HCT116 (cell line): ENCODE measurements at regions not wholly inside any gene's neighbourhood (a gene's known extent, or its start where the extent isn't known, plus 50 kb on each side); places are given as distances from the start of the nearest gene placed in this dataset.

Experiments used
- ATAC-seq: fragments of 200-7000 bp; cut with Tn5 transposase; 2 replicates; pipeline ENCODE4 v1.9.1; 2020; ENCODE audit warnings: mild to moderate bottlenecking, moderate library complexity
- BruUV-seq: library from RNA; stranded (reverse); fragments of 400-500 nt; replicated peaks from 2 replicates; lab custom pipeline; 2021; lab: Mats Ljungman, UMichigan
- CTCF ChIA-PET: fragments of 300-600 bp; sonication (Branson Sonifier 250); formaldehyde crosslinking; loops from one replicate; lab custom pipeline; 2021; ENCODE audit warnings: antibody characterized with exemption; lab: Charles Lee
- POLR2A ChIA-PET: fragments of 300-600, 350-600 bp; sonication (Branson Sonifier 250); formaldehyde crosslinking; loops from one replicate; lab custom pipeline; 2021; ENCODE audit warnings: antibody characterized with exemption; lab: Charles Lee
- RAD21 ChIA-PET, 2 experiments: fragments of 300-600 bp; sonication (Branson Sonifier 250); formaldehyde crosslinking; loops; one replicate each; lab custom pipeline; 2023; ENCODE audit warnings: low total read pairs in 2 of 2; ENCODE audit not compliant: uncharacterized antibody in 2 of 2, unreplicated experiment in 2 of 2, low non-redundant PET in 1 of 2; lab: Charles Lee
- DNase-seq: peaks from one replicate; pipeline ENCODE4 v3.0.0-alpha.2; 2010; ENCODE audit warnings: low read depth, low spot score
- H2AFZ ChIP-seq: fragments of 200-600 bp; shearing (Covaris generic), sonication (generic); 2 replicates; pipeline ENCODE4 v1.6.1; 2017; ENCODE audit warnings: low read depth, mixed run types, mixed read lengths, antibody characterized with exemption, low read length; ENCODE audit not compliant: poor library complexity, severe bottlenecking
- H3K27ac ChIP-seq: 2 replicates; pipeline ENCODE4 v1.5.1; 2012; ENCODE audit warnings: low read depth, low read length
- H3K27me3 ChIP-seq: fragments of 200-600 bp; sonication (generic); 2 replicates; pipeline ENCODE4 v1.6.1; 2016; ENCODE audit warnings: mixed run types, low read length, mixed read lengths; ENCODE audit not compliant: insufficient read depth
- H3K36me3 ChIP-seq, 2 experiments: fragments of 200-500 bp in 1 of 2; fragments of 200-600 bp in 1 of 2; sonication (Bioruptor generic) in 1 of 2; sonication (generic) in 1 of 2; 2 replicates each; pipeline versions ENCODE4 v1.5.1 to v1.6.1; 2014 to 2016; ENCODE audit warnings: low read length in 2 of 2, inconsistent platforms in 1 of 2, mixed read lengths in 1 of 2, mixed run types in 1 of 2; ENCODE audit not compliant: insufficient read depth in 2 of 2, control insufficient read depth in 1 of 2
- H3K4me1 ChIP-seq, 2 experiments: fragments of 200-600 bp in 1 of 2; sonication (generic) in 1 of 2; 2 replicates each; pipeline versions ENCODE4 v1.5.1 to v1.6.1; 2012 to 2017; ENCODE audit warnings: low read length in 2 of 2, inconsistent platforms in 1 of 2, mild to moderate bottlenecking in 1 of 2, mixed read lengths in 1 of 2, mixed run types in 1 of 2, moderate library complexity in 1 of 2; ENCODE audit not compliant: insufficient read depth in 2 of 2, control insufficient read depth in 1 of 2
- H3K4me2 ChIP-seq: fragments of 200-600 bp; sonication (generic); 2 replicates; pipeline ENCODE4 v1.6.1; 2017; ENCODE audit warnings: mixed run types, low read length, mixed read lengths
- H3K4me3 ChIP-seq, 2 experiments: fragments of 200-600 bp in 1 of 2; sonication (generic) in 1 of 2; replicated peaks in 1 of 2; 2 replicates each; pipeline ENCODE4 v1.5.1; 2011 to 2016; ENCODE audit warnings: low read length in 2 of 2, control low read depth in 1 of 2, low read depth in 1 of 2, mild to moderate bottlenecking in 1 of 2, mixed read lengths in 1 of 2, mixed run types in 1 of 2
- H3K79me2 ChIP-seq: fragments of 200-600 bp; sonication (generic); 2 replicates; pipeline ENCODE4 v1.6.1; 2017; ENCODE audit warnings: mild to moderate bottlenecking, mixed run types, low read length, moderate library complexity, mixed read lengths; ENCODE audit not compliant: insufficient read depth
- H3K9ac ChIP-seq: fragments of 200-600 bp; sonication (generic); 2 replicates; pipeline ENCODE4 v1.6.1; 2016; ENCODE audit warnings: low read length, mixed read lengths
- H3K9me2 ChIP-seq: fragments of 200-600 bp; sonication (generic), shearing (Covaris generic); 2 replicates; pipeline ENCODE4 v1.6.1; 2017; ENCODE audit warnings: mixed run types, mild to moderate bottlenecking, moderate library complexity; ENCODE audit not compliant: insufficient read depth
- H3K9me3 ChIP-seq, 2 experiments: fragments of 200-500 bp in 1 of 2; fragments of 200-600 bp in 1 of 2; sonication (Bioruptor generic) in 1 of 2; sonication (generic) in 1 of 2; 2 replicates each; pipeline ENCODE4 v1.6.1; 2014 to 2017; ENCODE audit warnings: low read length in 2 of 2, mixed read lengths in 2 of 2, inconsistent platforms in 1 of 2, low read depth in 1 of 2, mild to moderate bottlenecking in 1 of 2, mixed run types in 1 of 2, moderate library complexity in 1 of 2; ENCODE audit not compliant: control insufficient read depth in 1 of 2, insufficient read depth in 1 of 2
- H4K20me1 ChIP-seq: fragments of 200-600 bp; sonication (generic), shearing (Covaris generic); 2 replicates; pipeline ENCODE4 v1.6.1; 2017; ENCODE audit warnings: mixed run types, mild to moderate bottlenecking, moderate library complexity; ENCODE audit not compliant: insufficient read depth
- CBX3 ChIP-seq: IDR thresholded peaks from 2 replicates; pipeline ENCODE4 v1.6.1; 2012; ENCODE audit warnings: low read depth
- CTCF ChIP-seq, 3 experiments: fragments of 200-600 bp in 1 of 3; sonication (generic) in 1 of 3; IDR thresholded peaks in 2 of 3; conservative IDR thresholded peaks in 1 of 3; 2 replicates each; pipeline ENCODE4 v1.5.1; 2012 to 2017; ENCODE audit warnings: low read depth in 2 of 3, low read length in 2 of 3, antibody characterized with exemption in 1 of 3, borderline replicate concordance in 1 of 3, control low read depth in 1 of 3, mild to moderate bottlenecking in 1 of 3, mixed read lengths in 1 of 3, mixed run types in 1 of 3, moderate library complexity in 1 of 3; ENCODE audit not compliant: insufficient read depth in 1 of 3
- EGR1 ChIP-seq: IDR thresholded peaks from 2 replicates; pipeline ENCODE4 v1.6.1; 2012; ENCODE audit warnings: low read depth
- JUND ChIP-seq: IDR thresholded peaks from 2 replicates; pipeline ENCODE4 v1.6.1; 2012
- POLR2A ChIP-seq: IDR thresholded peaks from 2 replicates; pipeline ENCODE4 v1.7.0; 2011; ENCODE audit warnings: borderline replicate concordance; ENCODE audit not compliant: insufficient read depth, insufficient read length; ENCODE audit errors: extremely low read depth
- REST ChIP-seq: IDR thresholded peaks from 2 replicates; pipeline ENCODE4 v1.6.1; 2012; ENCODE audit warnings: low read depth
- SIN3A ChIP-seq: IDR thresholded peaks from 2 replicates; pipeline ENCODE4 v1.6.1; 2012; ENCODE audit warnings: low read depth
- SRF ChIP-seq: IDR thresholded peaks from 2 replicates; pipeline ENCODE4 v1.6.1; 2012; ENCODE audit warnings: low read depth
- TCF7L2 ChIP-seq: IDR thresholded peaks from 2 replicates; pipeline ENCODE4 v1.7.0; 2011; ENCODE audit warnings: borderline replicate concordance, inconsistent platforms; ENCODE audit not compliant: insufficient read depth, insufficient read length; ENCODE audit errors: extremely low read depth
- YY1 ChIP-seq: IDR thresholded peaks from 2 replicates; pipeline ENCODE4 v1.6.1; 2011; ENCODE audit warnings: low read length, low read depth, moderate library complexity, mild to moderate bottlenecking; ENCODE audit not compliant: insufficient replicate concordance; ENCODE audit errors: extremely low read depth
- ZNF274 ChIP-seq: fragments of 200-500 bp; sonication (Bioruptor generic); IDR thresholded peaks from 2 replicates; pipeline ENCODE4 v1.6.1; 2014; ENCODE audit warnings: mild to moderate bottlenecking, low read depth, low read length, inconsistent platforms
- intact Hi-C: fragments of 100-400 bp; cut with micrococcal nuclease; formaldehyde crosslinking; loops from 2 replicates; pipeline ENCODE4 v1.10.0; 2022
- TF ChIP-seq, protein P1 (sequence below): IDR thresholded peaks from 2 replicates; pipeline ENCODE4 v1.6.1; 2012

GRCh38 chr5:117519957-117520500 lies 945.4 kb upstream of the SEMA6A start:
- POLR2A ChIA-PET: no interaction called here
- TF ChIP-seq CTCF (IDR thresholded peaks at IDR 0.05 in 2 of 3, conservative IDR thresholded peaks at IDR 0.05 in 1 of 3; ENCODE audit: borderline replicate concordance in 1 of 3, insufficient read depth in 1 of 3, low read depth in 2 of 3, low read length in 2 of 3) (no peak), EGR1 (no peak), JUND (no peak)
- intact Hi-C loops: no loop called here
- H3K79me2 ChIP-seq: no peaks in the 10 kb centered on the region
- no peak for ATAC-seq
- H3K9me2 ChIP-seq: no peaks in the 10 kb centered on the region
- no peak overlapping the region for H3K4me2 ChIP-seq
- H3K27me3 ChIP-seq: no peaks in the 10 kb centered on the region
- H3K36me3 ChIP-seq: no peaks in the 10 kb centered on the region
- RAD21 ChIA-PET: no interaction called here
- CTCF ChIA-PET: no interaction called here
- no peaks in the 10 kb centered on the region for H3K4me1 ChIP-seq
- DNase-seq: no peak
- no peaks in the 10 kb centered on the region for H3K9me3 ChIP-seq
- no peak overlapping the region for H3K27ac ChIP-seq
- no peaks in the 10 kb centered on the region for H4K20me1 ChIP-seq
- no TSS peak for BruUV-seq
- H3K9ac ChIP-seq: no peak overlapping the region
- no peak overlapping the region for H2AFZ ChIP-seq
- no peak overlapping the region for H3K4me3 ChIP-seq

GRCh38 chr5:117504305-117504704 lies 929.7 kb upstream of the SEMA6A start:
- BruUV-seq: no TSS peak
- no peak overlapping the region for H3K27ac ChIP-seq
- H3K36me3 ChIP-seq: no peaks in the 10 kb centered on the region
- no peaks in the 10 kb centered on the region for H3K4me1 ChIP-seq
- H3K9me2 ChIP-seq: no peaks in the 10 kb centered on the region; the same call in 1 of the 2 replicates
- ATAC-seq (no peak), DNase-seq (no peak)
- H3K4me2 ChIP-seq: no peak overlapping the region
- no peaks in the 10 kb centered on the region for H3K79me2 ChIP-seq
- ChIA-PET POLR2A (no interaction called here), RAD21 (no interaction called here), CTCF (no interaction called here)
- H3K27me3 ChIP-seq: no peaks in the 10 kb centered on the region
- H3K9ac ChIP-seq: no peak overlapping the region
- no peak overlapping the region for H2AFZ ChIP-seq
- no peaks in the 10 kb centered on the region for H3K9me3 ChIP-seq
- no peaks in the 10 kb centered on the region for H4K20me1 ChIP-seq
- no peak overlapping the region for H3K4me3 ChIP-seq
- intact Hi-C loops: no loop called here
- TF ChIP-seq SRF: no peak
- TF ChIP-seq CTCF (IDR thresholded peaks at IDR 0.05 in 2 of 3, conservative IDR thresholded peaks at IDR 0.05 in 1 of 3; ENCODE audit: borderline replicate concordance in 1 of 3, insufficient read depth in 1 of 3, low read depth in 2 of 3, low read length in 2 of 3): no peak
- TF ChIP-seq REST: no peak
- no peak for TF ChIP-seq YY1
- no peak for TF ChIP-seq SIN3A
- TF ChIP-seq, protein P1, sequence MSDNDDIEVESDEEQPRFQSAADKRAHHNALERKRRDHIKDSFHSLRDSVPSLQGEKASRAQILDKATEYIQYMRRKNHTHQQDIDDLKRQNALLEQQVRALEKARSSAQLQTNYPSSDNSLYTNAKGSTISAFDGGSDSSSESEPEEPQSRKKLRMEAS: no peak
- TF ChIP-seq ZNF274: no peak
- no peak for TF ChIP-seq TCF7L2
- TF ChIP-seq POLR2A: no peak
- no peak for TF ChIP-seq CBX3
